Activated naive CD8-positive, alpha-beta T cell treated with anti-CD3 and anti-CD28 coated beads, Interleukin-2, amount 10 ng/mL, durations not matched to agents 7 days and 5 days (primary cell): ENCODE measurements at regions not wholly inside any gene's neighbourhood (a gene's known extent, or its start where the extent isn't known, plus 50 kb on each side); places are given as distances from the start of the nearest gene placed in this dataset.

ENCODE experiments used
- ATAC-seq: fragments of 150-1000 bp; cut with Tn5 transposase; one replicate; pipeline ENCODE4 v1.10.0; 2021; ENCODE audit warnings: low read depth, moderate library complexity
- POLR2A ChIA-PET: fragments of 350-600 bp; sonication (Branson Sonifier 250); formaldehyde crosslinking; loops from one replicate; lab custom pipeline; 2021; ENCODE audit warnings: antibody characterized with exemption; lab: Charles Lee
- DNase-seq: peaks from one replicate; pipeline ENCODE4 v3.0.0; 2021
- H3K27ac Mint-ChIP-seq: one replicate; pipeline ENCODE4 v1.8.0; 2022; ENCODE audit warnings: mild to moderate bottlenecking, mixed read lengths
- H3K27me3 Mint-ChIP-seq: one replicate; pipeline ENCODE4 v1.8.0; 2022; ENCODE audit warnings: mild to moderate bottlenecking, moderate library complexity, mixed read lengths
- H3K36me3 Mint-ChIP-seq: one replicate; pipeline ENCODE4 v1.8.0; 2021; ENCODE audit warnings: mild to moderate bottlenecking, mixed read lengths
- H3K4me1 Mint-ChIP-seq: one replicate; pipeline ENCODE4 v1.8.0; 2021; ENCODE audit warnings: mixed read lengths
- H3K4me3 Mint-ChIP-seq: one replicate; pipeline ENCODE4 v1.8.0; 2022; ENCODE audit warnings: mild to moderate bottlenecking, moderate library complexity, mixed read lengths
- H3K9me3 Mint-ChIP-seq: one replicate; pipeline ENCODE4 v1.8.0; 2021; ENCODE audit warnings: mixed read lengths

GRCh38 chr1:195005338-195005737 is 1602.9 kb downstream of the KCNT2 start:
- Mint-ChIP-seq H3K27ac (no peak overlapping the region), H3K36me3 (no peaks in the 10 kb centered on the region), H3K4me3 (no peak overlapping the region), H3K9me3 (peaks cover 5% of the 10 kb centered on the region), H3K27me3 (no peaks in the 10 kb centered on the region), H3K4me1 (no peaks in the 10 kb centered on the region)
- POLR2A ChIA-PET, result no interaction called here
- DNase-seq (no peak), ATAC-seq (no peak)

GRCh38 chr1:194990483-194990882 is 1617.8 kb downstream of the KCNT2 start:
- DNase-seq (no peak), ATAC-seq (no peak)
- Mint-ChIP-seq H3K27ac (no peak overlapping the region), H3K9me3 (peaks cover 1% of the 10 kb centered on the region), H3K4me1 (no peaks in the 10 kb centered on the region), H3K4me3 (no peak overlapping the region), H3K27me3 (no peaks in the 10 kb centered on the region), H3K36me3 (no peaks in the 10 kb centered on the region)
- POLR2A ChIA-PET, result no interaction called here

- POLR2A ChIA-PET, result no interaction called here
- no peak for ATAC-seq
- H3K4me3 Mint-ChIP-seq, result no peak overlapping the region
- H3K27ac Mint-ChIP-seq, result no peak overlapping the region
- no peaks in the 10 kb centered on the region for H3K27me3 Mint-ChIP-seq
- H3K9me3 Mint-ChIP-seq, result no peaks in the 10 kb centered on the region
- H3K4me1 Mint-ChIP-seq, result no peaks in the 10 kb centered on the region
- no peaks in the 10 kb centered on the region for H3K36me3 Mint-ChIP-seq
- DNase-seq, result no peak
These were observed 1632.3 kb downstream of the KCNT2 start for GRCh38 chr1:194975913-194976312.

- Mint-ChIP-seq H3K36me3 (no peaks in the 10 kb centered on the region), H3K27me3 (no peaks in the 10 kb centered on the region), H3K9me3 (no peaks in the 10 kb centered on the region), H3K4me1 (no peaks in the 10 kb centered on the region), H3K4me3 (no peak overlapping the region), H3K27ac (no peak overlapping the region)
- POLR2A ChIA-PET, result no interaction called here
- DNase-seq (no peak), ATAC-seq (no peak)
These were observed 1639.3 kb downstream of the KCNT2 start for GRCh38 chr1:194968916-194969315.

GRCh38 chr1:194959795-194960194 is 1648.4 kb downstream of the KCNT2 start:
- no peaks in the 10 kb centered on the region for H3K27me3 Mint-ChIP-seq
- H3K4me1 Mint-ChIP-seq, result no peaks in the 10 kb centered on the region
- H3K36me3 Mint-ChIP-seq, result no peaks in the 10 kb centered on the region
- ATAC-seq (no peak), DNase-seq (no peak)
- POLR2A ChIA-PET, result no interaction called here
- no peak overlapping the region for H3K27ac Mint-ChIP-seq
- no peak overlapping the region for H3K4me3 Mint-ChIP-seq
- H3K9me3 Mint-ChIP-seq, result peaks cover 1% of the 10 kb centered on the region

- Mint-ChIP-seq H3K27ac (no peak overlapping the region), H3K27me3 (no peaks in the 10 kb centered on the region), H3K4me3 (no peak overlapping the region), H3K4me1 (no peaks in the 10 kb centered on the region), H3K36me3 (no peaks in the 10 kb centered on the region), H3K9me3 (peaks cover 1% of the 10 kb centered on the region)
- ATAC-seq (no peak), DNase-seq (no peak)
- POLR2A ChIA-PET, result no interaction called here
These were observed 1656.1 kb downstream of the KCNT2 start for GRCh38 chr1:194952171-194952570.

- no peaks in the 10 kb centered on the region for H3K4me1 Mint-ChIP-seq
- H3K9me3 Mint-ChIP-seq, result peaks cover 1% of the 10 kb centered on the region
- ATAC-seq (no peak), DNase-seq (no peak)
- H3K27ac Mint-ChIP-seq, result no peak overlapping the region
- POLR2A ChIA-PET, result no interaction called here
- no peaks in the 10 kb centered on the region for H3K36me3 Mint-ChIP-seq
- no peaks in the 10 kb centered on the region for H3K27me3 Mint-ChIP-seq
- no peak overlapping the region for H3K4me3 Mint-ChIP-seq
These were observed 1657.7 kb downstream of the KCNT2 start for GRCh38 chr1:194950584-194950983.

GRCh38 chr1:194940336-194941030 is 1667.8 kb downstream of the KCNT2 start:
- DNase-seq (no peak), ATAC-seq (no peak)
- Mint-ChIP-seq H3K27ac (no peak overlapping the region), H3K36me3 (no peaks in the 10 kb centered on the region), H3K9me3 (peaks cover 1% of the 10 kb centered on the region), H3K4me1 (no peaks in the 10 kb centered on the region), H3K27me3 (no peaks in the 10 kb centered on the region), H3K4me3 (no peak overlapping the region)
- POLR2A ChIA-PET, result no interaction called here

GRCh38 chr1:194935864-194936263 is 1672.4 kb downstream of the KCNT2 start:
- no peaks in the 10 kb centered on the region for H3K9me3 Mint-ChIP-seq
- POLR2A ChIA-PET, result no interaction called here
- H3K27me3 Mint-ChIP-seq, result no peaks in the 10 kb centered on the region
- ATAC-seq, result no peak
- no peaks in the 10 kb centered on the region for H3K36me3 Mint-ChIP-seq
- H3K27ac Mint-ChIP-seq, result no peak overlapping the region
- no peak for DNase-seq
- no peaks in the 10 kb centered on the region for H3K4me1 Mint-ChIP-seq
- no peak overlapping the region for H3K4me3 Mint-ChIP-seq

GRCh38 chr1:194931166-194931565 is 1677.1 kb downstream of the KCNT2 start:
- ATAC-seq, result no peak
- Mint-ChIP-seq H3K9me3 (no peaks in the 10 kb centered on the region), H3K4me1 (no peaks in the 10 kb centered on the region), H3K36me3 (no peaks in the 10 kb centered on the region), H3K27me3 (no peaks in the 10 kb centered on the region), H3K27ac (no peak overlapping the region), H3K4me3 (no peak overlapping the region)
- POLR2A ChIA-PET, result no interaction called here
- DNase-seq, result no peak

GRCh38 chr1:194930132-194930531 is 1678.1 kb downstream of the KCNT2 start:
- Mint-ChIP-seq H3K36me3 (no peaks in the 10 kb centered on the region), H3K9me3 (no peaks in the 10 kb centered on the region), H3K27me3 (no peaks in the 10 kb centered on the region), H3K4me3 (no peak overlapping the region), H3K27ac (no peak overlapping the region), H3K4me1 (no peaks in the 10 kb centered on the region)
- DNase-seq (no peak), ATAC-seq (no peak)
- POLR2A ChIA-PET, result no interaction called here

GRCh38 chr1:194929357-194929756 is 1678.9 kb downstream of the KCNT2 start:
- POLR2A ChIA-PET, result no interaction called here
- DNase-seq (no peak), ATAC-seq (no peak)
- H3K27me3 Mint-ChIP-seq, result no peaks in the 10 kb centered on the region
- H3K36me3 Mint-ChIP-seq, result no peaks in the 10 kb centered on the region
- H3K27ac Mint-ChIP-seq, result no peak overlapping the region
- no peaks in the 10 kb centered on the region for H3K9me3 Mint-ChIP-seq
- no peaks in the 10 kb centered on the region for H3K4me1 Mint-ChIP-seq
- H3K4me3 Mint-ChIP-seq, result no peak overlapping the region

- Mint-ChIP-seq H3K4me1 (no peaks in the 10 kb centered on the region), H3K36me3 (no peaks in the 10 kb centered on the region), H3K27me3 (no peaks in the 10 kb centered on the region), H3K27ac (no peak overlapping the region), H3K4me3 (no peak overlapping the region), H3K9me3 (no peaks in the 10 kb centered on the region)
- DNase-seq, result no peak
- POLR2A ChIA-PET, result no interaction called here
- ATAC-seq, result no peak
These were observed 1689.1 kb downstream of the KCNT2 start for GRCh38 chr1:194919146-194919545.

- Mint-ChIP-seq H3K9me3 (no peaks in the 10 kb centered on the region), H3K27ac (no peak overlapping the region), H3K36me3 (no peaks in the 10 kb centered on the region), H3K4me1 (no peaks in the 10 kb centered on the region), H3K4me3 (no peak overlapping the region), H3K27me3 (no peaks in the 10 kb centered on the region)
- ATAC-seq, result no peak
- POLR2A ChIA-PET, result no interaction called here
- DNase-seq, result no peak
These were observed 1690.5 kb downstream of the KCNT2 start for GRCh38 chr1:194917769-194918168.

- no peak overlapping the region for H3K27ac Mint-ChIP-seq
These were observed 1699.6 kb downstream of the KCNT2 start for GRCh38 chr1:194908643-194909042.

More at GRCh38 chr1:194908643-194909042, 1699.6 kb downstream of the KCNT2 start:
- ATAC-seq (no peak), DNase-seq (no peak)
- POLR2A ChIA-PET, result no interaction called here
- H3K9me3 Mint-ChIP-seq, result no peaks in the 10 kb centered on the region
- no peaks in the 10 kb centered on the region for H3K27me3 Mint-ChIP-seq
- H3K4me3 Mint-ChIP-seq, result no peak overlapping the region
- no peaks in the 10 kb centered on the region for H3K36me3 Mint-ChIP-seq
- H3K4me1 Mint-ChIP-seq, result no peaks in the 10 kb centered on the region
